Calu3 (cell line): ENCODE measurements at regions not wholly inside any gene's neighbourhood (a gene's known extent, or its start where the extent isn't known, plus 50 kb on each side); places are given as distances from the start of the nearest gene placed in this dataset.

Experiments used
- BruUV-seq: library from RNA; stranded (reverse); fragments of 400-500 nt; replicated peaks from 2 replicates; lab custom pipeline; 2021; lab: Mats Ljungman, UMichigan
- CTCF ChIA-PET: fragments of 300-600 bp; sonication (Branson Sonifier 250); formaldehyde crosslinking; loops from one replicate; lab custom pipeline; 2022; ENCODE audit warnings: antibody characterized with exemption; lab: Charles Lee
- DNase-seq: peaks from one replicate; pipeline ENCODE4 v3.0.0; 2022
- H3K27ac Mint-ChIP-seq: one replicate; pipeline ENCODE4 v1.8.0; 2022; ENCODE audit warnings: mixed read lengths; ENCODE audit not compliant: unreplicated experiment
- H3K27me3 Mint-ChIP-seq: one replicate; pipeline ENCODE4 v1.8.0; 2022; ENCODE audit warnings: mixed read lengths; ENCODE audit not compliant: unreplicated experiment
- H3K36me3 Mint-ChIP-seq: one replicate; pipeline ENCODE4 v1.8.0; 2022; ENCODE audit warnings: mild to moderate bottlenecking, moderate library complexity, mixed read lengths; ENCODE audit not compliant: insufficient read depth, unreplicated experiment
- H3K4me1 Mint-ChIP-seq: one replicate; pipeline ENCODE4 v1.8.0; 2022; ENCODE audit warnings: mild to moderate bottlenecking, low read depth, mixed read lengths; ENCODE audit not compliant: unreplicated experiment
- H3K4me3 Mint-ChIP-seq: one replicate; pipeline ENCODE4 v1.8.0; 2022; ENCODE audit warnings: mild to moderate bottlenecking, low read depth, moderate library complexity, mixed read lengths; ENCODE audit not compliant: unreplicated experiment
- H3K9me3 Mint-ChIP-seq: one replicate; pipeline ENCODE4 v1.8.0; 2022; ENCODE audit warnings: low read depth, mixed read lengths; ENCODE audit not compliant: unreplicated experiment
- intact Hi-C: fragments of 100-400 bp; cut with micrococcal nuclease; formaldehyde crosslinking; loops from one replicate; pipeline ENCODE4 v1.10.0; 2022; ENCODE audit not compliant: unreplicated experiment
- TF ChIP-seq, protein P1 (sequence below): fragments of 200-600 bp; IDR thresholded peaks from one replicate; pipeline ENCODE4 v1.8.0; 2022; ENCODE audit warnings: antibody characterized with exemption; ENCODE audit not compliant: unreplicated experiment

GRCh38 chr16:49019831-49020230 is 261.8 kb downstream of the CBLN1 start:
- no TSS peak for BruUV-seq

DNA sequence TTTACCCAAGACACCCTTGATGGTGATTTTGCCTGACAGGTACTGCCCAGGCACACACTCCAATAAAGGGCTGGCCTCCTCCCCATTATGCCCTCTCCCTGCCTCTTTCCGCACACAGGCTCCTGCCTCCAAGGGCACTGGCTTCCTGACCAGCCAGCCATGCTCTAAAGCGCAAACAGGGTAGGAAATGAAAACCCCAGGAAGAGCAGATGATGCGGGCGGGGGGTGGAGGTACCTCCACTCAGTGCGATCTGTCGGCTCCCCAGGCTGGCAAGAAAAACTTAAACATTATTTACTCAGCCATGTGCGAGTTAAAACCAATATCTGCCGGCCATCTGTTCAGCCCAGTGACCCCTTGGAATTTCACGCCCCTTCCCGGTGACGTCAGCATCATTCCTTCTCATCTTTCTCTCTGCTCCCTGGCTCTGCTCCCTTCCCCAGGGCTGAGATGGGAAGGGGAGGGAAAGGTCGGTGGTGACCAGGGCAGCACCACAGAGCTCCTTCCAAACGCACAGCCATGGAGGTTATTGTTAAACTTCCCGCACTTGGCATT is 262.5 kb downstream of the CBLN1 start:
- Mint-ChIP-seq H3K27me3 (peaks cover 41% of the 10 kb centered on the region), H3K9me3 (no peaks in the 10 kb centered on the region), H3K4me3 (no peak overlapping the region), H3K4me1 (no peaks in the 10 kb centered on the region), H3K27ac (no peak overlapping the region), H3K36me3 (no peaks in the 10 kb centered on the region)
- no TSS peak for BruUV-seq
- intact Hi-C loops, result no loop called here
- CTCF ChIA-PET, result no interaction called here
- TF ChIP-seq, protein P1, sequence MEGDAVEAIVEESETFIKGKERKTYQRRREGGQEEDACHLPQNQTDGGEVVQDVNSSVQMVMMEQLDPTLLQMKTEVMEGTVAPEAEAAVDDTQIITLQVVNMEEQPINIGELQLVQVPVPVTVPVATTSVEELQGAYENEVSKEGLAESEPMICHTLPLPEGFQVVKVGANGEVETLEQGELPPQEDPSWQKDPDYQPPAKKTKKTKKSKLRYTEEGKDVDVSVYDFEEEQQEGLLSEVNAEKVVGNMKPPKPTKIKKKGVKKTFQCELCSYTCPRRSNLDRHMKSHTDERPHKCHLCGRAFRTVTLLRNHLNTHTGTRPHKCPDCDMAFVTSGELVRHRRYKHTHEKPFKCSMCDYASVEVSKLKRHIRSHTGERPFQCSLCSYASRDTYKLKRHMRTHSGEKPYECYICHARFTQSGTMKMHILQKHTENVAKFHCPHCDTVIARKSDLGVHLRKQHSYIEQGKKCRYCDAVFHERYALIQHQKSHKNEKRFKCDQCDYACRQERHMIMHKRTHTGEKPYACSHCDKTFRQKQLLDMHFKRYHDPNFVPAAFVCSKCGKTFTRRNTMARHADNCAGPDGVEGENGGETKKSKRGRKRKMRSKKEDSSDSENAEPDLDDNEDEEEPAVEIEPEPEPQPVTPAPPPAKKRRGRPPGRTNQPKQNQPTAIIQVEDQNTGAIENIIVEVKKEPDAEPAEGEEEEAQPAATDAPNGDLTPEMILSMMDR, result no peak
- no peak for DNase-seq

More at GRCh38 chr16:49019831-49020230, 261.8 kb downstream of the CBLN1 start:
- intact Hi-C loops, result no loop called here
- no peaks in the 10 kb centered on the region for H3K9me3 Mint-ChIP-seq
- H3K4me1 Mint-ChIP-seq, result no peaks in the 10 kb centered on the region
- H3K27ac Mint-ChIP-seq, result no peak overlapping the region
- peaks cover 47% of the 10 kb centered on the region for H3K27me3 Mint-ChIP-seq
- TF ChIP-seq, protein P1, result no peak
- DNase-seq, result no peak
- no peaks in the 10 kb centered on the region for H3K36me3 Mint-ChIP-seq
- CTCF ChIA-PET, result no interaction called here
- no peak overlapping the region for H3K4me3 Mint-ChIP-seq

DNA sequence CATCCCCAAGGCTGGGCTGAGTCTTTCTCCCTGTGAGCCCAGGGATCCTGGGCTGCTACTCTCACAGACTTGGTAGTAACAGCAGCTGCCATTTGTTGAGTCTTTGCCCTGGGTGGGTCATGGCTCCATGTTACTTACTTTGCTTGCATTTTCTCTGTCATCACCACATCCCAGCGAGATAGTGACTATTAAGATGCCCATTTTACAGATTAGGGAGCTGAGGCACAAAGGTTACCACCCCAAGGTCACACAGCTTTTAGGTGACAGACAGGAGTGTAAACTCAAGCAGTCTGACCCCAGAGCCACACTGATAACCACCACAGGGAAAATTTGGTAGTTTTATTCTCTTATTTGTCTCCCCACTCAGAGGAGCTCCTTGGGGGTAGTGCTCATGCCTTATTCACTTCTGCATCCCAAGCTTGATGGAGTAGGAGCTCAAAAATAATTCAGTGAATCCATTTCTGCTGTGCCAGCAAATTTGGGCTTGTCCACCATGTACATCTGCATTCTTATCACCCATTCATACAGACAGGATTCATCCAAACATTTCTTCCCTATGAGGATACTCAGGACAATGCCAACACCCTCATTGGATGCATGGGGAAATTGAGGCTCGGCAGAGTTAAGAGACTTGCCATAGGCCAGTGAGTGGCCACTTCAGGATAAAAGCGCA is 263.2 kb downstream of the CBLN1 start:
- TF ChIP-seq, protein P1, result no peak
- no TSS peak for BruUV-seq
- intact Hi-C loops, result no loop called here
- Mint-ChIP-seq H3K27ac (no peak overlapping the region), H3K9me3 (no peaks in the 10 kb centered on the region), H3K4me3 (no peak overlapping the region), H3K4me1 (no peaks in the 10 kb centered on the region), H3K36me3 (no peaks in the 10 kb centered on the region), H3K27me3 (peaks cover 33% of the 10 kb centered on the region)
- DNase-seq, result no peak
- CTCF ChIA-PET, result no interaction called here

DNA sequence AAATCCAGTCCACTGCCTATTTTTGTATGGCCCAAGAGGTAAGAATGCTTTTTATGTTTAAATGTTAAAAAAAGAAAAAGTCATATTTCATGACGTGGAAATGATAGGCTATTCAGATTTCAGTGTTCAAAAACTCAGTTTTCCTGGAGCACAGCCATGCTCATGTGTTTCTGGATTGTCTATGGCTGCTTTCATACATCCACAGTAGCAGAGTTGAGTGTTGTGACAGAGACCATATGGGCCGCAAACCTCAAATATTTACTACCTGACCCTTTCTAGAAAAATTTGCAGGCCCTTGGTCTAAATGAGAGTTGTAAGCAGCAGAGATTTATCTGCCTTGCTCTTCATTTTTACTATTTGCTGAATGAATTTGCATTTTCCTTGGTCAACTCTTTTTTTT is 264.1 kb downstream of the CBLN1 start:
- Mint-ChIP-seq H3K9me3 (no peaks in the 10 kb centered on the region), H3K36me3 (no peaks in the 10 kb centered on the region), H3K27ac (no peak overlapping the region), H3K27me3 (peaks cover 24% of the 10 kb centered on the region), H3K4me1 (no peaks in the 10 kb centered on the region), H3K4me3 (no peak overlapping the region)
- DNase-seq, result no peak
- intact Hi-C loops, result no loop called here
- no TSS peak for BruUV-seq
- CTCF ChIA-PET, result interaction anchor here (0.7 kb wide), 1 partner anchor 794 kb away, joined by 3 read pairs; no protein-coding TSS in a partner anchor
- TF ChIP-seq, protein P1, result no peak
